ENCODE measurements at regions not wholly inside any gene's neighbourhood (a gene's known extent, or its start where the extent isn't known, plus 50 kb on each side); places are given as distances from the start of the nearest gene placed in this dataset.

DNA sequence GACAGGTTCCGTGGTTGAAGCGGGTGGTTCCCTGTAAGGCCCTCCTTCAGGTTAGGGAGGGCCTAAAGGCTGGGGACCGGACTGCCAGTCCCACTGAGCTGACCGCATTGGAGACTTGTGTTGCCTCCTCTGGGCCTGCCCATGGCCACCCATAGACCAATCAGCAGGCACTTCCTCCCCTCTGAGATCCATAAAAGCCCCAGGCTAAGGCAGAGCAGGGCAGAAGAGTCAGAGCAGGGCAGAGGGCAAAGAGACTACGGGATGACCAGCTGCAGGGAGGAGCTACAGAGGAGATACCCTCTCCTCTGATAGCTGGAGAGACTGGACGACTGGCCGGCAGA is 537.4 kb downstream of the TENT5A start:
- H3K36me3 Mint-ChIP-seq, result no peaks in the 10 kb centered on the region
- H3K4me3 ChIP-seq (replicated peaks in 1 of 3; ENCODE audit: low read depth in 2 of 3, low read length in 3 of 3), result no peak overlapping the region
- H3K27me3 ChIP-seq (ENCODE audit: control insufficient read depth in 2 of 2, insufficient read depth in 2 of 2, low read length in 2 of 2), result no peaks in the 10 kb centered on the region
- no peak overlapping the region for H2AFZ ChIP-seq (ENCODE audit: insufficient read depth, low read depth, low read length, poor library complexity, severe bottlenecking)
- 96% methylated on average over 6 of the region's 7 CpGs for WGBS (ENCODE audit: insufficient coverage)
- H3K27ac Mint-ChIP-seq, result no peak overlapping the region
- H3K4me2 ChIP-seq (replicated peaks; ENCODE audit: extremely low read depth, low read length, poor library complexity, severe bottlenecking), result no peak overlapping the region
- TF ChIP-seq CTCF (IDR thresholded peaks at IDR 0.05), result no peak
- no peak overlapping the region for H3K4me3 Mint-ChIP-seq
- H3K27ac ChIP-seq (ENCODE audit: low read depth in 1 of 2, low read length in 2 of 2), result no peak overlapping the region
- H3K9me3 ChIP-seq (replicated peaks in 1 of 2; ENCODE audit: control insufficient read depth in 1 of 2, insufficient read depth in 1 of 2, low read length in 2 of 2), result peaks cover 0 to 20% of the 10 kb centered on the region in 2 donors
- H3K79me2 ChIP-seq (ENCODE audit: insufficient read depth, low read length), result no peaks in the 10 kb centered on the region
- H3K9ac ChIP-seq (ENCODE audit: insufficient read depth, low read length, poor library complexity, severe bottlenecking), result no peak overlapping the region
- H3K4me1 Mint-ChIP-seq, result no peaks in the 10 kb centered on the region
- DNase-seq, result no peak
- H3K9me3 Mint-ChIP-seq, result peaks cover 0 to 15% (median 10%) of the 10 kb centered on the region in 7 donors
- no peaks in the 10 kb centered on the region for H4K20me1 ChIP-seq (ENCODE audit: insufficient read depth, low read length)
- no peaks in the 10 kb centered on the region for H3K27me3 Mint-ChIP-seq (ENCODE audit: low read depth in 3 of 3)
- H3K4me1 ChIP-seq (ENCODE audit: control insufficient read depth in 1 of 2, insufficient read depth in 2 of 2, low read length in 2 of 2), result no peaks in the 10 kb centered on the region
- intact Hi-C loops (cut with micrococcal nuclease), result no loop called here
- no peaks in the 10 kb centered on the region for H3K36me3 ChIP-seq (replicated peaks in 1 of 2; ENCODE audit: control insufficient read depth in 1 of 2, insufficient read depth in 2 of 2, low read length in 2 of 2)

DNA sequence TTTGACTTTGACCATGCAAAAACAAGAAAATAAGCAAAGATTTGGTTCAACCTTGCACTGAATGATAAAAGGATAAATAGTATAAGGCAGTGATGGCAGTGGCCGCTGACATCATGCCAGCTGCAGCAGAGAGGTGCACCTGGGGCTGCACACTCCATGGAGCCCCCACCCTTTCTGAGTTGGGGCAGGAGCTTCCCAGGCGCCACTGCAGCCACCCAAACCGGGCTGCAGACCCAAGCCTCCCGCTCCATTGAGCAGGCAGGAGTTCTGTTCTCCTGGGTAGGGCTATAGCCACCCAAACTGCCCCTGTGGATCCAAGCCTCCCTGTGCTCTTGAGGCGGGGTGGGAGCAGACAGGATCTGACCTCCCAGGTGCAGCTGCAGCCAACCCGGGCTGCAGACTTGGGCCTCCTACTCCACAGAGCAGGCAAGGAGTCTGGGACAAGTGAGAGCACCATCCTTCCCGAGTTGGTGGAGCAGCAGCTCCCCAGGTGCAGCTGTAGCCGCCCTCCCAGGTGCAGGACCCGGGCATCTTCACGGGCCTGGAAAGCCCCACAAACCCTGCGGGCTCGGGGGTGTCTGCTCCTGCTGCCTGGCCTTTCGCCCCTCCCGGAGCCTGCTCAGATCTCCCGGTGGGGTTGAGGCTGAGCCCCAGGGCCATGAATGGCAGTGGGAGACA is 537.9 kb downstream of the TENT5A start:
- Histone ChIP-seq H3K4me1 (ENCODE audit: control insufficient read depth in 1 of 2, insufficient read depth in 2 of 2, low read length in 2 of 2) (no peaks in the 10 kb centered on the region), H2AFZ (ENCODE audit: insufficient read depth, low read depth, low read length, poor library complexity, severe bottlenecking) (no peak overlapping the region), H3K9me3 (replicated peaks in 1 of 2; ENCODE audit: control insufficient read depth in 1 of 2, insufficient read depth in 1 of 2, low read length in 2 of 2) (peaks cover 0 to 20% of the 10 kb centered on the region in 2 donors), H3K4me2 (replicated peaks; ENCODE audit: extremely low read depth, low read length, poor library complexity, severe bottlenecking) (no peak overlapping the region), H3K36me3 (replicated peaks in 1 of 2; ENCODE audit: control insufficient read depth in 1 of 2, insufficient read depth in 2 of 2, low read length in 2 of 2) (no peaks in the 10 kb centered on the region), H3K27me3 (ENCODE audit: control insufficient read depth in 2 of 2, insufficient read depth in 2 of 2, low read length in 2 of 2) (no peaks in the 10 kb centered on the region), H3K27ac (ENCODE audit: low read depth in 1 of 2, low read length in 2 of 2) (no peak overlapping the region), H3K4me3 (replicated peaks in 1 of 3; ENCODE audit: low read depth in 2 of 3, low read length in 3 of 3) (no peak overlapping the region), H3K79me2 (ENCODE audit: insufficient read depth, low read length) (no peaks in the 10 kb centered on the region), H4K20me1 (ENCODE audit: insufficient read depth, low read length) (no peaks in the 10 kb centered on the region), H3K9ac (ENCODE audit: insufficient read depth, low read length, poor library complexity, severe bottlenecking) (no peak overlapping the region)
- no peak for DNase-seq
- no peak for TF ChIP-seq CTCF (IDR thresholded peaks at IDR 0.05)
- no peaks in the 10 kb centered on the region for H3K4me1 Mint-ChIP-seq
- H3K36me3 Mint-ChIP-seq, result no peaks in the 10 kb centered on the region
- H3K27me3 Mint-ChIP-seq (ENCODE audit: low read depth in 3 of 3), result no peaks in the 10 kb centered on the region
- peaks cover 0 to 15% (median 10%) of the 10 kb centered on the region in 7 donors for H3K9me3 Mint-ChIP-seq
- no peak overlapping the region for H3K27ac Mint-ChIP-seq
- WGBS (ENCODE audit: insufficient coverage), result 91% methylated on average over 15 of the region's 15 CpGs
- H3K4me3 Mint-ChIP-seq, result no peak overlapping the region
- intact Hi-C loops (cut with micrococcal nuclease), result no loop called here

All from CD14-positive monocyte (primary cell).